Kidney glomerular epithelial cell (primary cell): ENCODE measurements at regions not wholly inside any gene's neighbourhood (a gene's known extent, or its start where the extent isn't known, plus 50 kb on each side); places are given as distances from the start of the nearest gene placed in this dataset.

Source experiments
- DNase-seq: peaks from one replicate; lab custom pipeline; 2025; lab: John Stamatoyannopoulos, UW

GRCh38 chr10:128469515-128469914, 343.3 kb upstream of the MKI67 start:
- no peak for DNase-seq

GRCh38 chr10:128470321-128470965, 344.2 kb upstream of the MKI67 start:
- DNase-seq: no peak

- DNase-seq: no peak
These were observed 344.9 kb upstream of the MKI67 start for GRCh38 chr10:128471151-128471550.

GRCh38 chr10:128472196-128472595, 346.0 kb upstream of the MKI67 start:
- DNase-seq: no peak

- no peak for DNase-seq
These were observed 347.2 kb upstream of the MKI67 start for GRCh38 chr10:128473396-128473795.

GRCh38 chr10:128473911-128474310, 347.7 kb upstream of the MKI67 start:
- no peak for DNase-seq

- no peak for DNase-seq
These were observed 348.3 kb upstream of the MKI67 start for GRCh38 chr10:128474571-128474970.

GRCh38 chr10:128475686-128476367, 349.6 kb upstream of the MKI67 start:
- DNase-seq: no peak

- DNase-seq: no peak
These were observed 350.1 kb upstream of the MKI67 start for GRCh38 chr10:128476368-128476725.

GRCh38 chr10:128476845-128477244, 350.6 kb upstream of the MKI67 start:
- DNase-seq: no peak

- DNase-seq: no peak
These were observed 354.4 kb upstream of the MKI67 start for GRCh38 chr10:128480601-128481000.

GRCh38 chr10:128481152-128481840, 355.1 kb upstream of the MKI67 start:
- DNase-seq: no peak

- DNase-seq: no peak
These were observed 355.8 kb upstream of the MKI67 start for GRCh38 chr10:128482052-128482451.

GRCh38 chr10:128483216-128483615, 357.0 kb upstream of the MKI67 start:
- no peak for DNase-seq

GRCh38 chr10:128484041-128484440, 357.8 kb upstream of the MKI67 start:
- DNase-seq: no peak

GRCh38 chr10:128485701-128486235, 359.5 kb upstream of the MKI67 start:
- no peak for DNase-seq

GRCh38 chr10:128487517-128487916, 361.3 kb upstream of the MKI67 start:
- DNase-seq: no peak

- DNase-seq: no peak
These were observed 363.4 kb upstream of the MKI67 start for GRCh38 chr10:128489324-128490247.

GRCh38 chr10:128491686-128492085, 365.5 kb upstream of the MKI67 start:
- DNase-seq: no peak

- no peak for DNase-seq
These were observed 367.6 kb upstream of the MKI67 start for GRCh38 chr10:128493811-128494210.

GRCh38 chr10:128494665-128495064, 368.4 kb upstream of the MKI67 start:
- DNase-seq: no peak
